ENCODE measurements at regions not wholly inside any gene's neighbourhood (a gene's known extent, or its start where the extent isn't known, plus 50 kb on each side); places are given as distances from the start of the nearest gene placed in this dataset.

- 72 to 74% methylated on average over 2 of the region's 2 CpGs for WGBS, 2 donors
- intact Hi-C loops (cut with DNase I) = no loop called here
Observed at GRCh38 chr1:199310708-199311107, 671.9 kb downstream of the PTPRC start.

GRCh38 chr1:199311478-199312262, 672.8 kb downstream of the PTPRC start:
- Histone ChIP-seq H3K27ac (no peak overlapping the region), H3K4me3 (no peak overlapping the region), H3K4me1 (no peaks in the 10 kb centered on the region), H3K36me3 (no peaks in the 10 kb centered on the region), H3K9me3 (no peaks in the 10 kb centered on the region), H3K27me3 (no peaks in the 10 kb centered on the region)
- no peak for DNase-seq
- TF ChIP-seq CTCF (IDR thresholded peaks at IDR 0.05) (no peak), POLR2A (IDR thresholded peaks at IDR 0.05) (no peak)
- intact Hi-C loops (cut with DNase I) = no loop called here
- 46 to 50% methylated on average over 5 of the region's 5 CpGs for WGBS, 2 donors

More at GRCh38 chr1:199310708-199311107, 671.9 kb downstream of the PTPRC start:
- Histone ChIP-seq H3K36me3 (no peaks in the 10 kb centered on the region), H3K4me1 (no peaks in the 10 kb centered on the region), H3K27ac (no peak overlapping the region), H3K9me3 (no peaks in the 10 kb centered on the region), H3K4me3 (no peak overlapping the region), H3K27me3 (no peaks in the 10 kb centered on the region)
- DNase-seq = no peak
- no peak for TF ChIP-seq CTCF (IDR thresholded peaks at IDR 0.05)
- no peak for TF ChIP-seq POLR2A (IDR thresholded peaks at IDR 0.05)

GRCh38 chr1:199312626-199313025, 673.8 kb downstream of the PTPRC start:
- no peaks in the 10 kb centered on the region for H3K4me1 ChIP-seq
- WGBS, 2 donors = 33 to 58% methylated on average over 2 of the region's 2 CpGs
- DNase-seq = no peak
- no peak overlapping the region for H3K27ac ChIP-seq
- no peaks in the 10 kb centered on the region for H3K36me3 ChIP-seq
- no peaks in the 10 kb centered on the region for H3K9me3 ChIP-seq
- no peak overlapping the region for H3K4me3 ChIP-seq
- no peaks in the 10 kb centered on the region for H3K27me3 ChIP-seq
- no peak for TF ChIP-seq POLR2A (IDR thresholded peaks at IDR 0.05)
- TF ChIP-seq CTCF (IDR thresholded peaks at IDR 0.05) = no peak
- intact Hi-C loops (cut with DNase I) = no loop called here

GRCh38 chr1:199313444-199313843, 674.6 kb downstream of the PTPRC start:
- Histone ChIP-seq H3K4me3 (no peak overlapping the region), H3K36me3 (no peaks in the 10 kb centered on the region), H3K27ac (no peak overlapping the region), H3K4me1 (no peaks in the 10 kb centered on the region), H3K9me3 (no peaks in the 10 kb centered on the region), H3K27me3 (no peaks in the 10 kb centered on the region)
- WGBS, 2 donors = 58 to 78% methylated on average over 2 of the region's 2 CpGs
- intact Hi-C loops (cut with DNase I) = no loop called here
- no peak for DNase-seq
- no peak for TF ChIP-seq POLR2A (IDR thresholded peaks at IDR 0.05)

GRCh38 chr1:199319341-199319740, 680.5 kb downstream of the PTPRC start:
- Histone ChIP-seq H3K27me3 (no peaks in the 10 kb centered on the region), H3K4me1 (no peaks in the 10 kb centered on the region), H3K27ac (no peak overlapping the region), H3K9me3 (peaks cover 0 to 3% (median 0%) of the 10 kb centered on the region in 3 donors), H3K4me3 (no peak overlapping the region), H3K36me3 (no peaks in the 10 kb centered on the region)
- WGBS, 2 donors = 77 to 83% methylated on average over 3 of the region's 3 CpGs
- DNase-seq = no peak
- TF ChIP-seq CTCF (IDR thresholded peaks at IDR 0.05) (no peak), POLR2A (IDR thresholded peaks at IDR 0.05) (no peak)
- intact Hi-C loops (cut with DNase I) = no loop called here
